ENCODE measurements at regions not wholly inside any gene's neighbourhood (a gene's known extent, or its start where the extent isn't known, plus 50 kb on each side); places are given as distances from the start of the nearest gene placed in this dataset.

DNA sequence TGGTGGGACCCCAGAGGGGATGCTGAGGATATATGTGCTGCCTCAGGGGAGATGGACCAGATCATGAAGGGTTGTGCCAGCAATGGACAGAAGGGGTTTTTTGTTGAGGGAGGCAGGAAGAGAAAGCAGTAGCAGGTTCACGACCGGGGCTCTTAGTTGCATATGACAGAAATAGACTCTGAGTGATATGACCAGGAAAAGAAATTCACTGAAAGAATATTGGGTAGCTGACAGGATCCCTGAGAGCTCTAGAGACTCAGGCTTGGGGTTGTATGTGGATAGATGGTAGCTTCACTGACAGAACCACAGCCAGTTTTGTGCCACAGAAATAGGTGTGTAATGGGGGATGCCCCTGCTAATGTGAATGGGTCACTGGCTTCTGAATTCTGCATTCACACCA is 241.6 kb downstream of the ZNF621 start:
- Histone ChIP-seq H3K4me3 (ENCODE audit: control insufficient read depth in 2 of 3, extremely low read depth in 1 of 3, insufficient read depth in 2 of 3, low read depth in 1 of 3, low read length in 3 of 3) (no peak overlapping the region), H3K79me2 (ENCODE audit: control insufficient read depth, insufficient read depth, low read length) (no peaks in the 10 kb centered on the region), H3K27me3 (ENCODE audit: control insufficient read depth, extremely low read depth, insufficient read depth, low read length) (no peaks in the 10 kb centered on the region), H2AFZ (ENCODE audit: control insufficient read depth, low read length) (no peak overlapping the region), H3K9ac (ENCODE audit: control insufficient read depth, extremely low read depth, insufficient read depth, low read length) (no peak overlapping the region), H3K9me1 (ENCODE audit: control insufficient read depth, extremely low read depth, insufficient read depth, low read length) (no peaks in the 10 kb centered on the region), H3K4me1 (ENCODE audit: control insufficient read depth, extremely low read depth, insufficient read depth, low read length) (no peaks in the 10 kb centered on the region), H3K4me2 (ENCODE audit: control insufficient read depth, extremely low read depth, insufficient read depth, low read depth, low read length) (no peak overlapping the region), H3K27ac (ENCODE audit: control insufficient read depth, insufficient read depth, low read length) (no peak overlapping the region), H3K9me3 (ENCODE audit: control insufficient read depth, low read depth, low read length) (no peaks in the 10 kb centered on the region), H4K20me1 (ENCODE audit: control insufficient read depth, extremely low read depth, insufficient read depth, low read length) (no peaks in the 10 kb centered on the region), H3K36me3 (ENCODE audit: control insufficient read depth in 2 of 2, extremely low read depth in 1 of 2, insufficient read depth in 2 of 2, low read length in 2 of 2) (no peaks in the 10 kb centered on the region)
- TF ChIP-seq EZH2 (IDR thresholded peaks at IDR 0.05; ENCODE audit: low read length) = no peak
- TF ChIP-seq, protein P1, sequence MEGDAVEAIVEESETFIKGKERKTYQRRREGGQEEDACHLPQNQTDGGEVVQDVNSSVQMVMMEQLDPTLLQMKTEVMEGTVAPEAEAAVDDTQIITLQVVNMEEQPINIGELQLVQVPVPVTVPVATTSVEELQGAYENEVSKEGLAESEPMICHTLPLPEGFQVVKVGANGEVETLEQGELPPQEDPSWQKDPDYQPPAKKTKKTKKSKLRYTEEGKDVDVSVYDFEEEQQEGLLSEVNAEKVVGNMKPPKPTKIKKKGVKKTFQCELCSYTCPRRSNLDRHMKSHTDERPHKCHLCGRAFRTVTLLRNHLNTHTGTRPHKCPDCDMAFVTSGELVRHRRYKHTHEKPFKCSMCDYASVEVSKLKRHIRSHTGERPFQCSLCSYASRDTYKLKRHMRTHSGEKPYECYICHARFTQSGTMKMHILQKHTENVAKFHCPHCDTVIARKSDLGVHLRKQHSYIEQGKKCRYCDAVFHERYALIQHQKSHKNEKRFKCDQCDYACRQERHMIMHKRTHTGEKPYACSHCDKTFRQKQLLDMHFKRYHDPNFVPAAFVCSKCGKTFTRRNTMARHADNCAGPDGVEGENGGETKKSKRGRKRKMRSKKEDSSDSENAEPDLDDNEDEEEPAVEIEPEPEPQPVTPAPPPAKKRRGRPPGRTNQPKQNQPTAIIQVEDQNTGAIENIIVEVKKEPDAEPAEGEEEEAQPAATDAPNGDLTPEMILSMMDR (optimal IDR thresholded peaks at IDR 0.05 in 1 of 3, IDR thresholded peaks at IDR 0.05 in 1 of 3, conservative IDR thresholded peaks at IDR 0.05 in 1 of 3; ENCODE audit: extremely low read depth in 1 of 3, insufficient read depth in 2 of 3, low read length in 3 of 3) = no peak
- dilution Hi-C loops (cut with MboI; ENCODE audit: extremely low pct_ligation_motif_present, low sequenced_read_pairs) = no loop called here
- FAIRE-seq (no peak), DNase-seq (ENCODE audit: low read depth, low spot score) (no peak)

DNA sequence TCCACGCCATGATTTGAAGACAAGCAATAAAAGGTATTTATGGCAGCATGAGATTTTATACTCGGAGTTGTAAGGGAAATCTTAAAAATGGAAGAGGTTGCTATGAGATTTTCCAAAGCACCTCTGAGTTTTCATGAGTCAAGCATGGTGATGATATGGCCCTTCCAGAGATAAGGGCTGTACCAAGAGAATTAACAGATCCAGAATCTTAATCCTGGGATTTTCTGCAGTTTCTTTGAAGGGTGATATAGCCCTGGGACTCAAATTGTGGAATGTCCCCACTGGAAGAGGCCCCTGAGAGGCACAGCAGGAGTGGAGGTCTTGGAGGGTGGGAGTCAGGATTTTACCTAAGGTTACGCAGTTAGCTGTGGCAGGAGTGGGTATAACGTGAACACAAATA is 243.3 kb downstream of the ZNF621 start:
- dilution Hi-C loops (cut with MboI; ENCODE audit: extremely low pct_ligation_motif_present, low sequenced_read_pairs) = no loop called here
- H3K9me3 ChIP-seq (ENCODE audit: control insufficient read depth, low read depth, low read length) = no peaks in the 10 kb centered on the region
- H3K79me2 ChIP-seq (ENCODE audit: control insufficient read depth, insufficient read depth, low read length) = no peaks in the 10 kb centered on the region
- H3K9ac ChIP-seq (ENCODE audit: control insufficient read depth, extremely low read depth, insufficient read depth, low read length) = no peak overlapping the region
- no peak for TF ChIP-seq EZH2 (IDR thresholded peaks at IDR 0.05; ENCODE audit: low read length)
- TF ChIP-seq, protein P1 (optimal IDR thresholded peaks at IDR 0.05 in 1 of 3, IDR thresholded peaks at IDR 0.05 in 1 of 3, conservative IDR thresholded peaks at IDR 0.05 in 1 of 3; ENCODE audit: extremely low read depth in 1 of 3, insufficient read depth in 2 of 3, low read length in 3 of 3) = no peak
- no peaks in the 10 kb centered on the region for H3K27me3 ChIP-seq (ENCODE audit: control insufficient read depth, extremely low read depth, insufficient read depth, low read length)
- DNase-seq (ENCODE audit: low read depth, low spot score) = no peak
- H3K27ac ChIP-seq (ENCODE audit: control insufficient read depth, insufficient read depth, low read length) = no peak overlapping the region
- H3K4me1 ChIP-seq (ENCODE audit: control insufficient read depth, extremely low read depth, insufficient read depth, low read length) = no peaks in the 10 kb centered on the region
- no peaks in the 10 kb centered on the region for H3K36me3 ChIP-seq (ENCODE audit: control insufficient read depth in 2 of 2, extremely low read depth in 1 of 2, insufficient read depth in 2 of 2, low read length in 2 of 2)
- H3K4me3 ChIP-seq (ENCODE audit: control insufficient read depth in 2 of 3, extremely low read depth in 1 of 3, insufficient read depth in 2 of 3, low read depth in 1 of 3, low read length in 3 of 3) = no peak overlapping the region
- FAIRE-seq = no peak
- H3K9me1 ChIP-seq (ENCODE audit: control insufficient read depth, extremely low read depth, insufficient read depth, low read length) = no peaks in the 10 kb centered on the region
- no peak overlapping the region for H3K4me2 ChIP-seq (ENCODE audit: control insufficient read depth, extremely low read depth, insufficient read depth, low read depth, low read length)
- H2AFZ ChIP-seq (ENCODE audit: control insufficient read depth, low read length) = no peak overlapping the region
- no peaks in the 10 kb centered on the region for H4K20me1 ChIP-seq (ENCODE audit: control insufficient read depth, extremely low read depth, insufficient read depth, low read length)

Measured in keratinocyte (primary cell).